ENCODE measurements at regions not wholly inside any gene's neighbourhood (a gene's known extent, or its start where the extent isn't known, plus 50 kb on each side); places are given as distances from the start of the nearest gene placed in this dataset.

- TF ChIP-seq CTCF (IDR thresholded peaks at IDR 0.05; ENCODE audit: low read length) (no peak), EZH2 (optimal IDR thresholded peaks at IDR 0.05; ENCODE audit: low read depth, low read length) (no peak), EZH2phosphoT487 (IDR thresholded peaks at IDR 0.05; ENCODE audit: low read length) (no peak)
Observed at GRCh38 chr3:84236261-84236660, 722.5 kb upstream of the CADM2 start.
